Keratinocyte (primary cell): ENCODE measurements at regions not wholly inside any gene's neighbourhood (a gene's known extent, or its start where the extent isn't known, plus 50 kb on each side); places are given as distances from the start of the nearest gene placed in this dataset.
"Not testable (repeated sequence)": the region's sequence is repeated elsewhere in the genome, so short reads cannot be mapped to it uniquely, and the experiment has no call there.

ENCODE experiments used
- DNase-seq: peaks from one replicate; pipeline ENCODE4 v3.0.0-alpha.2; 2011; ENCODE audit warnings: low read depth, missing footprints, low spot score
- FAIRE-seq: peaks from 2 replicates; lab custom pipeline; 2011; peaks lifted over from hg19 to GRCh38; lab: Jason Lieb, UNC
- H2AFZ ChIP-seq: 2 replicates; pipeline ENCODE4 v1.6.0; 2012; ENCODE audit warnings: low read length, control low read depth, inconsistent platforms; ENCODE audit not compliant: control insufficient read depth
- H3K27ac ChIP-seq: 2 replicates; pipeline ENCODE4 v1.5.1; 2011; ENCODE audit warnings: low read length; ENCODE audit not compliant: control insufficient read depth, insufficient read depth
- H3K27me3 ChIP-seq: 3 replicates; pipeline ENCODE4 v1.6.0; 2011; ENCODE audit warnings: low read length; ENCODE audit not compliant: control insufficient read depth, insufficient read depth; ENCODE audit errors: extremely low read depth
- H3K36me3 ChIP-seq, 2 experiments: 2 replicates in 1 of 2; 3 replicates in 1 of 2; pipeline ENCODE4 v1.5.1; 2011; ENCODE audit warnings: low read length in 2 of 2, mild to moderate bottlenecking in 1 of 2; ENCODE audit not compliant: control insufficient read depth in 2 of 2, insufficient read depth in 2 of 2; ENCODE audit errors: extremely low read depth in 1 of 2
- H3K4me1 ChIP-seq: 3 replicates; pipeline ENCODE4 v1.5.1; 2011; ENCODE audit warnings: low read length; ENCODE audit not compliant: control insufficient read depth, insufficient read depth; ENCODE audit errors: extremely low read depth
- H3K4me2 ChIP-seq: 3 replicates; pipeline ENCODE4 v1.6.0; 2011; ENCODE audit warnings: low read depth, low read length; ENCODE audit not compliant: control insufficient read depth, insufficient read depth; ENCODE audit errors: extremely low read depth
- H3K4me3 ChIP-seq, 3 experiments: fragments of 200-600 bp in 1 of 3; sonication (generic) in 1 of 3; 2 replicates in 2 of 3; 3 replicates in 1 of 3; pipeline ENCODE4 v1.5.1; 2011 to 2016; ENCODE audit warnings: low read length in 3 of 3, mild to moderate bottlenecking in 3 of 3, control low read depth in 2 of 3, inconsistent platforms in 1 of 3, low read depth in 1 of 3, mixed read lengths in 1 of 3, mixed run types in 1 of 3, moderate library complexity in 1 of 3; ENCODE audit not compliant: control insufficient read depth in 2 of 3, insufficient read depth in 2 of 3; ENCODE audit errors: extremely low read depth in 1 of 3
- H3K79me2 ChIP-seq: 2 replicates; pipeline ENCODE4 v1.6.0; 2012; ENCODE audit warnings: low read length; ENCODE audit not compliant: control insufficient read depth, insufficient read depth
- H3K9ac ChIP-seq: 3 replicates; pipeline ENCODE4 v1.6.0; 2011; ENCODE audit warnings: low read length; ENCODE audit not compliant: control insufficient read depth, insufficient read depth; ENCODE audit errors: extremely low read depth
- H3K9me1 ChIP-seq: 3 replicates; pipeline ENCODE4 v1.6.0; 2011; ENCODE audit warnings: low read length; ENCODE audit not compliant: control insufficient read depth, insufficient read depth; ENCODE audit errors: extremely low read depth
- H3K9me3 ChIP-seq: 2 replicates; pipeline ENCODE4 v1.5.1; 2012; ENCODE audit warnings: low read depth, low read length; ENCODE audit not compliant: control insufficient read depth
- H4K20me1 ChIP-seq: 3 replicates; pipeline ENCODE4 v1.6.0; 2011; ENCODE audit warnings: low read length; ENCODE audit not compliant: control insufficient read depth, insufficient read depth; ENCODE audit errors: extremely low read depth
- CTCF ChIP-seq, 3 experiments: IDR thresholded peaks in 1 of 3; conservative IDR thresholded peaks in 1 of 3; optimal IDR thresholded peaks in 1 of 3; 2 replicates in 2 of 3; 3 replicates in 1 of 3; pipeline versions ENCODE3 to v1.5.1; 2011; ENCODE audit warnings: low read length in 3 of 3, mild to moderate bottlenecking in 3 of 3, moderate library complexity in 2 of 3, control low read depth in 1 of 3, inconsistent platforms in 1 of 3; ENCODE audit not compliant: insufficient read depth in 2 of 3; ENCODE audit errors: extremely low read depth in 1 of 3
- EZH2 ChIP-seq: IDR thresholded peaks from one replicate; pipeline ENCODE4 v1.6.1; 2012; ENCODE audit warnings: inconsistent platforms, mild to moderate bottlenecking, low read length, moderate library complexity
- dilution Hi-C: fragments of 300-500 bp; cut with MboI; formaldehyde crosslinking; loops from one replicate; pipeline ENCODE4 v1.7.0; 2020; ENCODE audit warnings: low sequenced_read_pairs; ENCODE audit not compliant: extremely low pct_ligation_motif_present

GRCh38 chr7:67928141-67928540, 931.5 kb downstream of the TYW1 start:
- no peak for DNase-seq
- no peak overlapping the region for H3K4me3 ChIP-seq
- no peak overlapping the region for H2AFZ ChIP-seq
- FAIRE-seq: no peak
- no peak overlapping the region for H3K9ac ChIP-seq
- H3K9me1 ChIP-seq: no peaks in the 10 kb centered on the region
- H3K4me1 ChIP-seq: no peaks in the 10 kb centered on the region
- no peak overlapping the region for H3K4me2 ChIP-seq
- no peak for TF ChIP-seq CTCF (optimal IDR thresholded peaks at IDR 0.05 in 1 of 3, IDR thresholded peaks at IDR 0.05 in 1 of 3, conservative IDR thresholded peaks at IDR 0.05 in 1 of 3; ENCODE audit: extremely low read depth in 1 of 3, insufficient read depth in 2 of 3, low read length in 3 of 3)
- TF ChIP-seq EZH2: no peak
- no peaks in the 10 kb centered on the region for H3K79me2 ChIP-seq
- no peak overlapping the region for H3K27ac ChIP-seq
- no peaks in the 10 kb centered on the region for H3K9me3 ChIP-seq
- H3K36me3 ChIP-seq: no peaks in the 10 kb centered on the region
- H3K27me3 ChIP-seq: no peaks in the 10 kb centered on the region
- no peaks in the 10 kb centered on the region for H4K20me1 ChIP-seq
- dilution Hi-C loops: no loop called here

GRCh38 chr7:67936447-67936846, 939.8 kb downstream of the TYW1 start:
- DNase-seq, H3K9me1 ChIP-seq, H3K27me3 ChIP-seq, H3K4me3 ChIP-seq, H3K9ac ChIP-seq, dilution Hi-C loops, H3K36me3 ChIP-seq, H4K20me1 ChIP-seq, H3K4me2 ChIP-seq, H3K27ac ChIP-seq, FAIRE-seq, H3K9me3 ChIP-seq, H3K79me2 ChIP-seq, H2AFZ ChIP-seq: not testable (repeated sequence)
- H3K4me1 ChIP-seq: peaks cover 16% of the 10 kb centered on the region

DNA sequence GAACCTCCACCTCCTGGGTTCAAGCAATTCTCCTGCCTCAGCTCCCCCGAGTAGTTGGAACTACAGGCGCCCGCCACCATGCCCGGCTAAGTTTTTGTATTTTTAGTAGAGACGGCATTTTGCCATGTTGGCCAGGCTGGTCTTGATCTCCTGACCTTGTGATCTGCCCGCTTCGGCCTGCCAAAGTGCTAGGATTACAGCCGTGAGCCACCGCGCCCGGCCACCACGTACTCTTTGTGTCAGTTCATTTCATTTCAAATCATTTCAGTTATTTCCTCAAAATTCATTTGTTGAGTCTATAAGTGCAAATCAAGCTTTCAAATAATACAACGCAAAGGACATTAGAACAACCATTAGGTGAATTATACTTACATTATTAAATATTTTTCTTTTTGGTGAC, 943.8 kb downstream of the TYW1 start:
- Histone ChIP-seq H3K9me3 (no peaks in the 10 kb centered on the region), H4K20me1 (no peaks in the 10 kb centered on the region), H3K9ac (no peak overlapping the region), H3K27me3 (no peaks in the 10 kb centered on the region), H3K4me3 (no peak overlapping the region), H3K4me1 (peaks cover 16% of the 10 kb centered on the region), H3K9me1 (no peaks in the 10 kb centered on the region), H3K27ac (no peak overlapping the region), H3K79me2 (no peaks in the 10 kb centered on the region), H2AFZ (no peak overlapping the region), H3K36me3 (no peaks in the 10 kb centered on the region), H3K4me2 (no peak overlapping the region)
- dilution Hi-C loops: no loop called here
- FAIRE-seq (no peak), DNase-seq (no peak)
- TF ChIP-seq EZH2 (no peak), CTCF (optimal IDR thresholded peaks at IDR 0.05 in 1 of 3, IDR thresholded peaks at IDR 0.05 in 1 of 3, conservative IDR thresholded peaks at IDR 0.05 in 1 of 3; ENCODE audit: extremely low read depth in 1 of 3, insufficient read depth in 2 of 3, low read length in 3 of 3) (no peak)
